ENCODE measurements at regions not wholly inside any gene's neighbourhood (a gene's known extent, or its start where the extent isn't known, plus 50 kb on each side); places are given as distances from the start of the nearest gene placed in this dataset.

DNA sequence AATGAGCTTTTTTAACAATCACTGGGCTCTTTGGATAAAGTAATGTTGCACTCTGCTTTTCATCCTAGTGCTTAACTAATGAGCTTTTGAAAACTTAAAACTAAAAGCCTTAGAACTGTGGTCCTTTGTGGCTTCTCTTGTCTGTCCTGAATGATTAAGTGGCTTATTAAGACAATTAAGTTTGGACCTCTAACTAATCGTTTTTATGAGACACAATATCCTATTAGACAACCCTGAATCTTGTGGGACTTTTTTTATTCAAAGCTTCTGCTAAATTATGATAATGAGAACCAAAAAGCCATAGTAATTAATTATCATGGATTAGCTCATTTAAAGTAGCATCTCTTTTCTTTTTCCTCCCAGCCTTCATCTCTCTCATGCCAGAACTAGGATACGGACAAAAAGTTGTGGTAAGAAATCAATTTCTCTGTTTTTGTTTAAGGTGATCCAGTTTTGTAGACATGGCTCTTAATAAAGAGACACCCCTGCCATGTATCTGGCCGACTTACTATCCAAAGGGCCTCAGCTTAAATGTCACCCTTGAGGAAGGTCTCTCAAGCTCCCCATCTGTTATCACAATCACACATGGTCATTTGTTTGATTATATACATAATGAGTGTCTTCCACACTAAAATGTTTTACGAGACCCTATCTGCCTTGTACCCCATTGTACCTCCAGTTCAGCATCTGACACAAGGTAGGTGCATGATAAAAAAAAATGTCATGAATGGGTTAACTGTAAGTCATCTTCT is 384.4 kb upstream of the IRAK1BP1 start:
- ChIA-PET POLR2A (no interaction called here), CTCF (no interaction called here)
- Mint-ChIP-seq H3K9me3 (peaks cover 0 to 11% (median 3%) of the 10 kb centered on the region in 5 donors), H3K4me3 (no peak overlapping the region), H3K36me3 (no peaks in the 10 kb centered on the region), H3K4me1 (no peaks in the 10 kb centered on the region), H3K27ac (no peak overlapping the region), H3K27me3 (no peaks in the 10 kb centered on the region)
- Histone ChIP-seq H3K4me3 (ENCODE audit: low read length) (no peak overlapping the region), H3K27ac (ENCODE audit: low read depth, low read length) (no peak overlapping the region), H3K27me3 (ENCODE audit: insufficient read depth, low read length, poor library complexity, severe bottlenecking) (no peaks in the 10 kb centered on the region), H3K4me1 (ENCODE audit: insufficient read depth, low read length) (no peaks in the 10 kb centered on the region), H3K36me3 (ENCODE audit: insufficient read depth, low read length) (no peaks in the 10 kb centered on the region), H3K9me3 (ENCODE audit: low read length) (no peaks in the 10 kb centered on the region)
- DNase-seq: no peak

DNA sequence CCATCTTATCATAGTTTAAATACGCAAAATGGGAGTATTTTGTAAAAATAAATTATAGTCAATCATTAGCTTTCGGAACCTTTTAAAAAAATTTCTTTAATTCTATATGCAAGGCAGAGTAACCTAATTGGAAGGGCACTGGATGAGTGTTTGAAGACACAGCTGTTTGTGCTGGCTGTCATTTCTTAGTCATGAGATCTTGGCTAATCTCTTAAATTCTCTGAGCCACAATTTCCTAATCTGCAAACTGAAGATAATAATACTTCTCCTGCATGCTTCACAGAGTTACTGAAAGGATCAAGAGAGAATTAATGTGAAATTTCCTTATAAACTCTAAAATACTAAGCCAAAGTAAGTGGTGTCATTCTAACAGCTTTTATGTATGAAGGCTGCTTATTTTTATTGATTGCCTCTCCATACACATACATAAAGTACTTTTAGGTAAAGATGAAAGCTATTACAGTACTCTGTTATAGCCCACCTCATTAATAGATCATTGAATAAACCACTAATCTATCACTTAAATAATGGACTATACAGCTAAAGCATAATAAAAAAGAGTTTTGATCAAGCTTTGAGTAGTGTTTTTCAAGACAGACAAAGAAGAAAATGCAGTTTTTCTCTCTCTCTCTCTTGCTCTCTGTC is 383.7 kb upstream of the IRAK1BP1 start:
- Mint-ChIP-seq H3K27me3 (no peaks in the 10 kb centered on the region), H3K9me3 (peaks cover 0 to 11% (median 3%) of the 10 kb centered on the region in 5 donors), H3K36me3 (no peaks in the 10 kb centered on the region), H3K4me1 (no peaks in the 10 kb centered on the region), H3K27ac (no peak overlapping the region), H3K4me3 (no peak overlapping the region)
- Histone ChIP-seq H3K27ac (ENCODE audit: low read depth, low read length) (no peak overlapping the region), H3K36me3 (ENCODE audit: insufficient read depth, low read length) (no peaks in the 10 kb centered on the region), H3K27me3 (ENCODE audit: insufficient read depth, low read length, poor library complexity, severe bottlenecking) (no peaks in the 10 kb centered on the region), H3K4me1 (ENCODE audit: insufficient read depth, low read length) (no peaks in the 10 kb centered on the region), H3K4me3 (ENCODE audit: low read length) (no peak overlapping the region), H3K9me3 (ENCODE audit: low read length) (no peaks in the 10 kb centered on the region)
- no peak for DNase-seq
- POLR2A ChIA-PET: no interaction called here
- CTCF ChIA-PET: no interaction called here

DNA sequence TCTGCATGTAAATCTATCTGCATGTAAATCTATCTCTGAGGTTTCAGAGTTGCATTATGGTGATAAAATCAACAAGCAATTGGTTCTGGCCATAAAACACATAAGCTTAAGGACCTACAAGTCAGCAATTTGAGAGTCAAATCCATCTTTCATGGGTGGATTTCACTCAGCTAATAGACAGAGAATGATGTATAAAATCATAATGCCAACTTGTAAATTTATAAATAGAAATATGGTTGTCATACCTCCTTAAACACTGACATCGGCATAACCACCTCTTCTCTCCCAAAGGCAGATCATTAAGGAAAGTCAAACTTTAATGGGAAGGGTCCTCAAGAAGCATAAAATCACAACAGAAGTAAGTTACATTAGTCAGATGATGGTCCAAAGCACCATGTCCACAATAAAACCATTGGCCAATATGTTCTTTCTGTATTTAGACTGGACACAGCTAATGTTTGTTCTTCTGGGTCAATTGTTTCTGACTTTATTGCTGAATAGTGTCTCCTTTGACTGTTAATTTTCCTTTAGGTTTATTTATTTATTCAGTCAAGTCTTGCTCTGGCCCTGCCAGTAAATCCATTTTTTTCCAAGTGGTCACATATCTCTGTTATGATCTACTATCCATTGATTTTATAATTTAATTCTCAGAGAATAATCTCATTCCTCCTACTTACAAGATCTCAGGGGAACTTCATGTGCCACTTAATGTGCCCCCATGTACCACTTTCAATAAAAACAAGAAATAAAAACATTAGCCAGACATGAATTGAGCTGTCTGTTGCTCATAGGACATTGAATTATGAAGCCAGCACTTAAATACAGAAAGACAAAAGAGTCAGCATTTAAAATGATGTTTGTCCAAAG is 382.9 kb upstream of the IRAK1BP1 start:
- Mint-ChIP-seq H3K4me3 (no peak overlapping the region), H3K27me3 (no peaks in the 10 kb centered on the region), H3K36me3 (no peaks in the 10 kb centered on the region), H3K4me1 (no peaks in the 10 kb centered on the region), H3K27ac (no peak overlapping the region), H3K9me3 (peaks cover 0 to 11% (median 3%) of the 10 kb centered on the region in 5 donors)
- Histone ChIP-seq H3K9me3 (ENCODE audit: low read length) (no peaks in the 10 kb centered on the region), H3K27me3 (ENCODE audit: insufficient read depth, low read length, poor library complexity, severe bottlenecking) (no peaks in the 10 kb centered on the region), H3K4me1 (ENCODE audit: insufficient read depth, low read length) (no peaks in the 10 kb centered on the region), H3K4me3 (ENCODE audit: low read length) (no peak overlapping the region), H3K36me3 (ENCODE audit: insufficient read depth, low read length) (no peaks in the 10 kb centered on the region), H3K27ac (ENCODE audit: low read depth, low read length) (no peak overlapping the region)
- no peak for DNase-seq
- POLR2A ChIA-PET: no interaction called here
- CTCF ChIA-PET: no interaction called here

DNA sequence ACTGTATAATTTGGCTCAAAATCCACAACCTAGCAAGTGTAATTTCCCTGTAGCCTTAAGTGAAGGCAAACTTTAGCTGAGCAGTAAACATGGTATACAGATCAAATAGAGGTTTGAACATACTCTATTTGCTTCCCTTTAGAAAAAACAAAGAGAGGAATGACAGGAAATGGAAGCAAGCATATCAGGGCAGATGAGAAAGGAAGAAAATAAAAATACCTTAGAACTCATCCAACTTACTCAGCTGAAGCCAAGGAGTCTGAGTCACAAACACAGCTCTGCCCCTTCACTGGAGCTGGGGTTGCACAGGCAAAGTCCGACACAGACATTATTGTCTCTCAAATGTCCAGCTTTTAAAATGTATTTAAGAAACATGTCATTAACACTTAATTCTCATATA is 379.9 kb upstream of the IRAK1BP1 start:
- ChIA-PET CTCF (no interaction called here), POLR2A (no interaction called here)
- no peak overlapping the region for H3K27ac Mint-ChIP-seq
- H3K36me3 Mint-ChIP-seq: no peaks in the 10 kb centered on the region
- no peaks in the 10 kb centered on the region for H3K4me1 Mint-ChIP-seq
- no peaks in the 10 kb centered on the region for H3K27me3 ChIP-seq (ENCODE audit: insufficient read depth, low read length, poor library complexity, severe bottlenecking)
- no peaks in the 10 kb centered on the region for H3K27me3 Mint-ChIP-seq
- H3K4me3 Mint-ChIP-seq: no peak overlapping the region
- H3K4me3 ChIP-seq (ENCODE audit: low read length): no peak overlapping the region
- H3K9me3 Mint-ChIP-seq: peaks cover 0 to 4% (median 0%) of the 10 kb centered on the region in 5 donors
- no peaks in the 10 kb centered on the region for H3K9me3 ChIP-seq (ENCODE audit: low read length)
- H3K4me1 ChIP-seq (ENCODE audit: insufficient read depth, low read length): no peaks in the 10 kb centered on the region
- H3K27ac ChIP-seq (ENCODE audit: low read depth, low read length): no peak overlapping the region
- no peak for DNase-seq
- no peaks in the 10 kb centered on the region for H3K36me3 ChIP-seq (ENCODE audit: insufficient read depth, low read length)

DNA sequence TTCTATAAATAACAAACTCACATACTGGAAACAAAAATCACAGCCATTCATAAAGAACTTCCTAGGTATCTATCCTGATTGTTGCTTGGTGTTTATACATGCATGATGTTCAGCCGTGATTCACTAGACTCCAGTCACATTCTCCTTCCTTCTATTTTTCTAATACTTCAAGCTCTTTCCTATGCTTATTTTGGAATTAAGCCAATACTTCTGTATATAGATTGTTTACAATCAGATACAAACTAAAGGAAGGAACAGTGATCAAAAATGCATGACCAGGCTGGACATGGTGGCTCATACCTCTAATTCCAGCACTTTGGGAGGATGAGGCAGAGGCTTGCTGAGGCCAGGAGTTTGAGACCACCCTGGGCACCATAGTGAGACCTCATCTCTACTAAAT is 377.5 kb upstream of the IRAK1BP1 start:
- Mint-ChIP-seq H3K9me3 (peaks cover 0 to 4% (median 0%) of the 10 kb centered on the region in 5 donors), H3K4me1 (no peaks in the 10 kb centered on the region), H3K27me3 (no peaks in the 10 kb centered on the region), H3K36me3 (no peaks in the 10 kb centered on the region), H3K27ac (no peak overlapping the region), H3K4me3 (no peak overlapping the region)
- no peaks in the 10 kb centered on the region for H3K9me3 ChIP-seq (ENCODE audit: low read length)
- DNase-seq: no peak
- no peaks in the 10 kb centered on the region for H3K27me3 ChIP-seq (ENCODE audit: insufficient read depth, low read length, poor library complexity, severe bottlenecking)
- H3K27ac ChIP-seq (ENCODE audit: low read depth, low read length): no peak overlapping the region
- ChIA-PET CTCF (no interaction called here), POLR2A (no interaction called here)
- H3K4me3 ChIP-seq (ENCODE audit: low read length): no peak overlapping the region
- no peaks in the 10 kb centered on the region for H3K36me3 ChIP-seq (ENCODE audit: insufficient read depth, low read length)
- no peaks in the 10 kb centered on the region for H3K4me1 ChIP-seq (ENCODE audit: insufficient read depth, low read length)

DNA sequence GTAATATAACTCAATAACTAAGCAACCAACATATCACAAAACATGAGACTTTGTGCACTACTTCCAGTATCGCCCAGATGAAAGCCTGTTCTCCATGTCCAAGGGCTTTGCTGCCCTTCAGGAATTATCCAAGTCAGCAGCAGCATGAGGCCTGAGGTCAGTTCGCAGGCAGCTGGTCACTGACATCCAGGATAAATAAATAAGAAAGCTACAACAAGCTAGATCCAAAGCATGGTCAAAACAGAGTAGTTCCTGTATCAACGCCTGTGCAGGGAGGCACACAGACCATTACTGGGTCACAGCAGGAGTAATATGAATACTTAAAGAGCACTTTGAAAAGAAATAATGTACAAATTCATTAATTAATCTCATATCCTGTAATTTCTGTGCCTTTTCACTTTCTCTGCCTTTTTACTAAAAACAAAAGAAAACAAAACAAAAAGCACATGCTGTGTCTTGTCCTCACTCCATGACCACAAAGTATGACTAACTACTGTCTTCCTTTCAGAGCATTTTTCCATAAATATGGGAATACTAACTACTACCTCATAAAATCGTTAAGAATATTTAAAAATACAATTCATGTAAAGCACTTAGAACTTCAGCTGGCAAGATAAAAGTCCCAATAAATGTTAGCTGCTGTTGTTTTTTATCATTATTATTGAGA is 374.9 kb upstream of the IRAK1BP1 start:
- Histone ChIP-seq H3K4me1 (ENCODE audit: insufficient read depth, low read length) (no peaks in the 10 kb centered on the region), H3K27me3 (ENCODE audit: insufficient read depth, low read length, poor library complexity, severe bottlenecking) (no peaks in the 10 kb centered on the region), H3K36me3 (ENCODE audit: insufficient read depth, low read length) (no peaks in the 10 kb centered on the region), H3K9me3 (ENCODE audit: low read length) (no peaks in the 10 kb centered on the region), H3K4me3 (ENCODE audit: low read length) (no peak overlapping the region), H3K27ac (ENCODE audit: low read depth, low read length) (no peak overlapping the region)
- POLR2A ChIA-PET: no interaction called here
- no peak for DNase-seq
- CTCF ChIA-PET: no interaction called here
- peaks cover 0 to 5% (median 1%) of the 10 kb centered on the region in 5 donors for H3K9me3 Mint-ChIP-seq
- H3K4me3 Mint-ChIP-seq: no peak overlapping the region
- no peaks in the 10 kb centered on the region for H3K4me1 Mint-ChIP-seq
- H3K27ac Mint-ChIP-seq: no peak overlapping the region
- no peaks in the 10 kb centered on the region for H3K27me3 Mint-ChIP-seq
- H3K36me3 Mint-ChIP-seq: no peaks in the 10 kb centered on the region

DNA sequence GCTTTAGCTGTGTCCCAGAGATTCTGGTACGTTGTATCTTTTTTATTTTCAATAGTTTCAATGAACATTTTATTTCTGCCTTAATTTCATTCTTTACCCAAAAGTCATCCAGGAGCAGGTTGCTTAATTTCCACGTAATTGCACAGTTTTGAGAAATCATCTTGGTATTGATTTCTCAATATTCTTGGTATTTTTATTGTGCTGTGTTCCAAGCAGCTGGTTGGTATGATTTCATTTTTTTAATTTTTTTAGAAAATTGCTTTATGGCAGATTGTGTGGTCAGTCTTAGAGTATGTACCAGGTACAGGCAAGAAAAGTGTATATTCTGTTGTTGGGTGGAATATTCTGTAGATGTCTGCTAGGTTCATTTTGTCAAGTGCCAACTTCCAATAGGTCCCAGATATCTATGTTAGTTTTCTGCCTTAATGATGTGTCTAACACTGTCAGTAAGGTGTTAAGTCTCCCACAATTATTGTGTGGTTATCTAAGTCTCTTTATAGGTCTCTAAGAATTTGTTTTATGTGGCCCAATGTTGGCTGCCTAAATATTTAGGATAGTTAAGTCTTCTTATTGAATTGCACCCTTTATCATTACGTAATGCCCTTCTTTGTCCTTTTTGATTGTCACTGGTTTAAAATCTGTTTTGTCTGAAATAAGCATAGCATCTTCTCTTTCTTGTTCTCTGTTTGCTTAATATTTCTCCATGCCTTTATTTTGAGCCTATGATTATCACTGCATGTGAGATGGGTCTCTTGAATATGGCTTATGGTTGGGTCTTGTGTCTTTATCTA is 366.9 kb upstream of the IRAK1BP1 start:
- Mint-ChIP-seq H3K4me3 (no peak overlapping the region), H3K27me3 (peaks cover 0 to 3% of the 10 kb centered on the region in 2 donors), H3K27ac (no peak overlapping the region), H3K4me1 (no peaks in the 10 kb centered on the region), H3K9me3 (peaks cover 0 to 11% (median 5%) of the 10 kb centered on the region in 5 donors), H3K36me3 (no peaks in the 10 kb centered on the region)
- CTCF ChIA-PET: no interaction called here
- no peaks in the 10 kb centered on the region for H3K9me3 ChIP-seq (ENCODE audit: low read length)
- H3K27ac ChIP-seq (ENCODE audit: low read depth, low read length): no peak overlapping the region
- POLR2A ChIA-PET: no interaction called here
- H3K4me1 ChIP-seq (ENCODE audit: insufficient read depth, low read length): no peaks in the 10 kb centered on the region
- DNase-seq: no peak
- H3K36me3 ChIP-seq (ENCODE audit: insufficient read depth, low read length): no peaks in the 10 kb centered on the region
- no peaks in the 10 kb centered on the region for H3K27me3 ChIP-seq (ENCODE audit: insufficient read depth, low read length, poor library complexity, severe bottlenecking)
- no peak overlapping the region for H3K4me3 ChIP-seq (ENCODE audit: low read length)
